ENCODE measurements at regions not wholly inside any gene's neighbourhood (a gene's known extent, or its start where the extent isn't known, plus 50 kb on each side); places are given as distances from the start of the nearest gene placed in this dataset.

DNA sequence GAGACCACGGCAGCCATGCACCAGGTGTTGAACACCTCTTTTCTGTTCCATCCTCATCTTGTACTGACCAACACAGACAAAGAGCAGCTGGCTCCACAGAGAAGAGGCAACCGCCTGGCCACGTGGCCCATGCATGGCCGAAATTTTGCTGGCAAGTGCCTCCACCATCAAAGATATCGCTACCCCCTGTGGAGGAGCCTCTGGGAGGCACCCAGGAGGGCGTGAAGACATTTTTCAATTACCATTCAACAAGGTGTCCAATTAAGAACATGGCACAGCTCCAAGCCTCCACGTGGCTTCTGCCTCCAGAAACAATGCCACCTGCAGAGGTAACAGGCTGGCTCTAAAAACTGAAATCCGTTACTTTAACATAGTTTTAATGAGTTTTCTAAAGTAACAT lies 54.4 kb upstream of the CKS2 start:
- no peak for TF ChIP-seq CTCF (IDR thresholded peaks at IDR 0.05; ENCODE audit: low read depth, low read length, missing control alignments)

GRCh38 chr9:89260525-89260924 lies 50.5 kb upstream of the CKS2 start:
- no peak for DNase-seq (ENCODE audit: low read depth)
- H3K4me3 ChIP-seq (ENCODE audit: low read depth, low read length): no peak overlapping the region
- TF ChIP-seq CTCF (IDR thresholded peaks at IDR 0.05; ENCODE audit: low read depth, low read length, missing control alignments): no peak
- in situ Hi-C loops (cut with HindIII; ENCODE audit: low sequenced_read_pairs): no loop called here

More for the DNA sequence above, 54.4 kb upstream of the CKS2 start:
- no peak overlapping the region for H3K4me3 ChIP-seq (ENCODE audit: low read depth, low read length)
- DNase-seq (ENCODE audit: low read depth): no peak
- in situ Hi-C loops (cut with HindIII; ENCODE audit: low sequenced_read_pairs): no loop called here
